IMR-90 (cell line): ENCODE measurements at regions not wholly inside any gene's neighbourhood (a gene's known extent, or its start where the extent isn't known, plus 50 kb on each side); places are given as distances from the start of the nearest gene placed in this dataset.

Experiments used
- ATAC-seq: fragments of 200-7000 bp; cut with Tn5 transposase; 2 replicates; pipeline ENCODE4 v1.9.1; 2020; ENCODE audit warnings: low read depth, mild to moderate bottlenecking, moderate library complexity
- BruUV-seq: library from RNA; stranded (reverse); fragments of 400-500 nt; replicated peaks from 2 replicates; lab custom pipeline; 2021; lab: Mats Ljungman, UMichigan
- CTCF ChIA-PET: fragments of 300-600 bp; formaldehyde crosslinking; extraction: SDS; loops from one replicate; lab custom pipeline; 2021; ENCODE audit warnings: antibody characterized with exemption; lab: Yijun Ruan, JAX
- POLR2A ChIA-PET: fragments of 300-600 bp; sonication (Branson Sonifier 250); formaldehyde crosslinking; loops from one replicate; lab custom pipeline; 2022; ENCODE audit warnings: antibody characterized with exemption; ENCODE audit not compliant: unreplicated experiment; lab: Charles Lee
- DNase-seq: peaks from one replicate; pipeline ENCODE4 v3.0.0; 2013
- H2AFZ ChIP-seq: replicated peaks from 2 replicates; pipeline ENCODE3; 2013; ENCODE audit warnings: low read length, mild to moderate bottlenecking; ENCODE audit not compliant: poor library complexity
- H2AK5ac ChIP-seq: 2 replicates; pipeline ENCODE4 v1.6.1; 2013; ENCODE audit warnings: low read depth, low read length, inconsistent platforms
- H2AK9ac ChIP-seq: replicated peaks from 2 replicates; pipeline ENCODE3; 2013; ENCODE audit warnings: mild to moderate bottlenecking, low read depth, low read length, moderate library complexity; ENCODE audit not compliant: poor library complexity
- H2BK120ac ChIP-seq: 2 replicates; pipeline ENCODE4 v1.6.1; 2013; ENCODE audit warnings: low read depth, low read length, inconsistent platforms
- H2BK15ac ChIP-seq: 3 replicates; pipeline ENCODE4 v1.6.1; 2013; ENCODE audit warnings: low read depth, low read length, inconsistent platforms
- H2BK20ac ChIP-seq: 2 replicates; pipeline ENCODE4 v1.6.1; 2013; ENCODE audit warnings: low read depth, mild to moderate bottlenecking, inconsistent platforms, low read length, moderate library complexity
- H2BK5ac ChIP-seq: 2 replicates; pipeline ENCODE4 v1.6.1; 2013; ENCODE audit warnings: mild to moderate bottlenecking, low read depth, low read length, inconsistent platforms; ENCODE audit not compliant: poor library complexity, severe bottlenecking
- H3K14ac ChIP-seq: replicated peaks from 2 replicates; pipeline ENCODE4 v1.6.1; 2013; ENCODE audit warnings: low read depth, low read length, inconsistent platforms
- H3K18ac ChIP-seq: 2 replicates; pipeline ENCODE4 v1.6.1; 2013; ENCODE audit warnings: low read depth, low read length, control low read depth
- H3K23ac ChIP-seq: 2 replicates; pipeline ENCODE4 v1.6.1; 2013; ENCODE audit warnings: low read depth, low read length, inconsistent platforms
- H3K27ac ChIP-seq: 2 replicates; pipeline ENCODE4 v1.5.1; 2013; ENCODE audit warnings: mild to moderate bottlenecking, control low read depth, low read length; ENCODE audit not compliant: insufficient read depth
- H3K27me3 ChIP-seq: 2 replicates; pipeline ENCODE4 v1.6.1; 2013; ENCODE audit warnings: low read length; ENCODE audit not compliant: control insufficient read depth, insufficient read depth
- H3K36me3 ChIP-seq: 2 replicates; pipeline ENCODE4 v1.6.1; 2013; ENCODE audit warnings: low read length, mixed read lengths; ENCODE audit not compliant: control insufficient read depth, insufficient read depth
- H3K4ac ChIP-seq: 2 replicates; pipeline ENCODE4 v1.6.1; 2013; ENCODE audit warnings: low read depth, low read length, inconsistent platforms
- H3K4me1 ChIP-seq: 2 replicates; pipeline ENCODE4 v1.6.1; 2013; ENCODE audit warnings: low read length, mixed read lengths; ENCODE audit not compliant: control insufficient read depth, insufficient read depth
- H3K4me2 ChIP-seq: 2 replicates; pipeline ENCODE4 v1.6.1; 2013; ENCODE audit warnings: low read depth, mild to moderate bottlenecking, control low read depth, low read length, moderate library complexity
- H3K4me3 ChIP-seq: 2 replicates; pipeline ENCODE4 v1.5.1; 2013; ENCODE audit warnings: low read depth, mild to moderate bottlenecking, control low read depth, low read length, moderate library complexity; ENCODE audit not compliant: insufficient read depth
- H3K56ac ChIP-seq: 2 replicates; pipeline ENCODE4 v1.6.1; 2013; ENCODE audit warnings: low read length, inconsistent platforms; ENCODE audit not compliant: insufficient read depth; ENCODE audit errors: extremely low read depth
- H3K79me1 ChIP-seq, 2 experiments: 2 replicates each; pipeline ENCODE4 v1.6.1; 2013; ENCODE audit warnings: low read length in 2 of 2, inconsistent platforms in 1 of 2, low read depth in 1 of 2
- H3K9ac ChIP-seq: 2 replicates; pipeline ENCODE4 v1.6.1; 2013; ENCODE audit warnings: low read depth, low read length, control low read depth
- H3K9me1 ChIP-seq: 2 replicates; pipeline ENCODE4 v1.6.1; 2013; ENCODE audit warnings: low read length, inconsistent platforms; ENCODE audit not compliant: insufficient read depth
- H3K9me3 ChIP-seq: 2 replicates; pipeline ENCODE4 v1.6.1; 2013; ENCODE audit warnings: low read length; ENCODE audit not compliant: control insufficient read depth, insufficient read depth
- H4K20me1 ChIP-seq: 2 replicates; pipeline ENCODE4 v1.6.1; 2013; ENCODE audit warnings: low read length, inconsistent platforms; ENCODE audit not compliant: insufficient read depth
- H4K5ac ChIP-seq: 2 replicates; pipeline ENCODE4 v1.6.1; 2013; ENCODE audit warnings: mild to moderate bottlenecking, low read depth, low read length, control low read depth
- H4K8ac ChIP-seq, 2 experiments: 2 replicates each; pipeline ENCODE4 v1.6.1; 2013; ENCODE audit warnings: low read depth in 2 of 2, low read length in 2 of 2, control low read depth in 1 of 2, inconsistent platforms in 1 of 2
- H4K91ac ChIP-seq: 2 replicates; pipeline ENCODE4 v1.6.1; 2013; ENCODE audit warnings: low read depth, low read length, inconsistent platforms; ENCODE audit not compliant: insufficient read depth
- CEBPB ChIP-seq: IDR thresholded peaks from 2 replicates; pipeline ENCODE4 v1.6.1; 2012; ENCODE audit warnings: low read depth, low read length, improper control_type of control experiment
- ELK1 ChIP-seq: fragments of 150-350 bp; IDR thresholded peaks from 2 replicates; pipeline ENCODE4 v1.6.1; 2016; ENCODE audit warnings: low read depth, mild to moderate bottlenecking, low read length, moderate library complexity, borderline replicate concordance
- MAZ ChIP-seq: IDR thresholded peaks from 2 replicates; pipeline ENCODE4 v1.6.1; 2012; ENCODE audit warnings: low read depth, mild to moderate bottlenecking, low read length, improper control_type of control experiment, moderate library complexity, borderline replicate concordance
- POLR2A ChIP-seq: IDR thresholded peaks from 2 replicates; pipeline ENCODE4 v1.6.1; 2012; ENCODE audit warnings: mild to moderate bottlenecking, low read depth, low read length
- SMC3 ChIP-seq: fragments of 150-350 bp; IDR thresholded peaks from 2 replicates; pipeline ENCODE4 v1.6.1; 2016; ENCODE audit warnings: low read depth, mild to moderate bottlenecking, antibody characterized with exemption, low read length, moderate library complexity
- WGBS, 2 experiments: methylation state at CpG; one replicate each; pipeline versions ENCODE4 v1.1.5 to v1.1.7; 2013; ENCODE audit warnings: missing lambda C conversion rate in 2 of 2; ENCODE audit not compliant: insufficient read length in 1 of 2; ENCODE audit errors: extremely low coverage in 2 of 2; 5-methylcytosine and 5-hydroxymethylcytosine counted together
- dilution Hi-C: fragments of 300-500 bp; cut with HindIII; formaldehyde crosslinking; loops from one replicate; pipeline ENCODE4 v1.14.3; 2018; ENCODE audit warnings: low sequenced_read_pairs; ENCODE audit not compliant: unreplicated experiment
- in situ Hi-C: fragments of 300-500 bp; cut with MboI; formaldehyde crosslinking; loops from 3 replicates; pipeline ENCODE4 v1.14.3; 2019; ENCODE audit warnings: low sequenced_read_pairs, inconsistent platforms, mixed read lengths
- intact Hi-C: fragments of 100-400 bp; cut with micrococcal nuclease; formaldehyde crosslinking; loops from 2 replicates; pipeline ENCODE4 v1.10.0; 2022

DNA sequence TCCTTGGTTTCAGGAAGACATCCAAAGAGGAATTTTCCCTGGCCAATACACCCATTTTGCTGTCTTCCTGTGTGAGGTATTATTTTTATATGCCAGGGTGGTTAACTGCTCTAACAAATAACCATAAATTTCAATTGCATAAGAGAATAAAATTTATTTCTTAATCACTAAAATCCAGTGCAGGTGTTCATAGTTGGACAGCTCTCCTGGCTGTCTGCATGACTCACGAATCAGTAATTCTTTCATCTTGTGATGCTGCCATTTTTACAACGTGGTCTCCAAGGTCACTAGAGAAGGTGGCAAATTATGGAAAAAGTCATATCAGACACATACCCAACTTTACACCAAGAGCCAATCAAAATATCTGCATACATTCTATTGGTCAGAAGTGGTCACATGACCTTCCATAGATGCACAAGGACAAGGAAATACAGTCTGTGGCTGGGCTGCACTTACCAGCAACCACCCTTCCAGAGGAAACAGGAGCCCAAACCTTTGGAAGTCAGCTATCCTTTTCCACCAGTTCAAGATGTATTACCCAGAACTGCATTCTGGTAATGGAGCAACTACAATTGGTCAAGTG, 193.5 kb upstream of the PLEKHG7 start:
- Histone ChIP-seq H2BK120ac (no peak overlapping the region), H2AFZ (no peak overlapping the region), H3K4me2 (no peak overlapping the region), H4K5ac (no peak overlapping the region), H3K9ac (no peak overlapping the region), H3K14ac (no peak overlapping the region), H2BK15ac (no peak overlapping the region), H3K4ac (no peak overlapping the region), H4K8ac (no peak overlapping the region), H2AK9ac (no peak overlapping the region), H3K18ac (no peak overlapping the region), H2BK5ac (no peak overlapping the region), H4K91ac (no peak overlapping the region), H3K56ac (no peak overlapping the region), H3K4me3 (no peak overlapping the region), H3K9me1 (no peaks in the 10 kb centered on the region), H3K27me3 (no peaks in the 10 kb centered on the region; the same call in 1 of the 2 replicates), H2BK20ac (no peak overlapping the region), H3K4me1 (peaks cover 12% of the 10 kb centered on the region), H3K79me1 (no peaks in the 10 kb centered on the region), H4K20me1 (no peaks in the 10 kb centered on the region), H3K23ac (no peak overlapping the region), H3K9me3 (no peaks in the 10 kb centered on the region), H3K27ac (no peak overlapping the region), H2AK5ac (no peak overlapping the region), H3K36me3 (no peaks in the 10 kb centered on the region)
- TF ChIP-seq CEBPB (no peak), MAZ (no peak), ELK1 (no peak), POLR2A (no peak), SMC3 (no peak)
- BruUV-seq: no TSS peak
- no CpG with 5 or more reads among the region's 2 CpGs for WGBS, 2 experiments
- dilution Hi-C loops: no loop called here
- DNase-seq: no peak
- ChIA-PET CTCF (interaction anchor here (0.5 kb wide), 1 partner anchor 79 kb away, joined by 4 read pairs; no protein-coding TSS in a partner anchor), POLR2A (no interaction called here)
- ATAC-seq: no peak
- intact Hi-C loops: no loop called here
- in situ Hi-C loops: no loop called here
